ENCODE measurements at regions not wholly inside any gene's neighbourhood (a gene's known extent, or its start where the extent isn't known, plus 50 kb on each side); places are given as distances from the start of the nearest gene placed in this dataset.

GRCh38 chr6:163991321-163991720 is 576.8 kb downstream of the QKI start:
- no peak for DNase-seq (ENCODE audit: extremely low spot score)
- ChIA-PET CTCF (interaction anchor here (0.9 kb wide), 1 partner anchor 9 kb away, joined by 3 read pairs; no protein-coding TSS in a partner anchor), POLR2A (no interaction called here)
- no peak for TF ChIP-seq CTCF (IDR thresholded peaks at IDR 0.05; ENCODE audit: control extremely low read depth, extremely low read depth, low read depth, missing control alignments)

- ChIA-PET CTCF (no interaction called here), POLR2A (no interaction called here)
- no peak for DNase-seq (ENCODE audit: extremely low spot score)
- no peak for TF ChIP-seq CTCF (IDR thresholded peaks at IDR 0.05; ENCODE audit: control extremely low read depth, extremely low read depth, low read depth, missing control alignments)
Observed at GRCh38 chr6:163986313-163986712, 571.8 kb downstream of the QKI start.

DNA sequence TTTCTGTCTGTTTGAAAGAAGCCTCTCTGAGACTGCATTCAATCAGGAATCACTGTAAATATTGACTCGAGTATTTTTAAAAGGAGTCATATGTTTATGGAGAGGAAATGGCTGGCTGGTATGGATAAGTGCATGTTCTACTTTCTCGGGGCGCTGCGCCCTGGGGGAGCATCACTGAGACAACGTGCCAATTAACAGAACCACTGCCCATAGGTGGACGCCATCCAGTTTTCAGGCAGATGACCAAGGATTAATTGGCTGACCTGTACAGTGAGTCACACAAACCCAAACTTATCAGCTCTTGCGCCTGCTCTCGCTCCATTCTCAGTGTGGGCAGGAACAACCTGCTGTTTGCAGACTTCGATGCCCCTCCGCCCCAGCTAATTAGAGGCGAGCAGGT is 571.2 kb downstream of the QKI start:
- CTCF ChIA-PET = no interaction called here
- TF ChIP-seq CTCF (IDR thresholded peaks at IDR 0.05; ENCODE audit: control extremely low read depth, extremely low read depth, low read depth, missing control alignments) = no peak

GRCh38 chr6:163985040-163985439 is 570.5 kb downstream of the QKI start:
- no peak for TF ChIP-seq CTCF (IDR thresholded peaks at IDR 0.05; ENCODE audit: control extremely low read depth, extremely low read depth, low read depth, missing control alignments)
- ChIA-PET POLR2A (no interaction called here), CTCF (no interaction called here)
- DNase-seq (ENCODE audit: extremely low spot score) = no peak

More for the DNA sequence above, 571.2 kb downstream of the QKI start:
- DNase-seq (ENCODE audit: extremely low spot score) = no peak
- POLR2A ChIA-PET = no interaction called here

DNA sequence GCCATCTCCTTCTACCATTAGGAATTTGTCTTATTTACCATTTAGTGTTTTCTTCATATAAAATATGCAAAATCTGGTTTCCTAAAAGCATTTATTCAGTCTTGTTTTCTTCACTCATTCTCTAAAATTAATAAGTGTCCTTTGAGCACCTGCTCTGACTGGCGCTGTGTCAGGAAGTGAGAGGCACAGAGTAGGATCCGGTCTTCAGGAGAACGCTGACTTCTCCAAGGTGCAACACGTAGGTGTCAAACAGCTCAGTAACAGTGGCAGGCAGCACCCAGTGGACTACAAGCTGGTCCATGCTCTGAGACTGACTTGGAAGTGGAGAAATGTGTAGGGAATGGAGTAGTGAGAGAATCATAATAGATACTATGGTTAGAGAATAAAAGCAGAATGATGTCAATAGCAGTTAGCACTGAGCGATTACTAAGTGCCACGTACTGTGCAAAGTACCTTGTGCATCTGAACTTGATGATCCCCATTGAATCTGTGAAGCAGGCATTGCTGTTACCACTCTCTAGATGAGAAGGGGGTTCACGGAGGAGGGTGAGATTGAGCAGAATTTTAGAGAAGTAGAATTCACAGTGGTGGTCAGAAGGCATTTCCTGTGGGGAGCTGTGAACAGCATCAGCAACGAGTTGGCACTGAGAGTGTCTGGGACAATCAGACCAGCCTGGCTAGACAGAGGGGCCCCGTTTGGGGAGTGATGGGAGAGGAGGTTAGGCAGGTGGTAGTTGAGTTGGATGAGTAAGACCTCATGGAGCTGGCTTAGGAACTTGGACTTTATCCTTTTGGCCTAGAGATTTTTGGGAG is 569.8 kb downstream of the QKI start:
- ChIA-PET CTCF (no interaction called here), POLR2A (no interaction called here)
- no peak for DNase-seq (ENCODE audit: extremely low spot score)
- no peak for TF ChIP-seq CTCF (IDR thresholded peaks at IDR 0.05; ENCODE audit: control extremely low read depth, extremely low read depth, low read depth, missing control alignments)

DNA sequence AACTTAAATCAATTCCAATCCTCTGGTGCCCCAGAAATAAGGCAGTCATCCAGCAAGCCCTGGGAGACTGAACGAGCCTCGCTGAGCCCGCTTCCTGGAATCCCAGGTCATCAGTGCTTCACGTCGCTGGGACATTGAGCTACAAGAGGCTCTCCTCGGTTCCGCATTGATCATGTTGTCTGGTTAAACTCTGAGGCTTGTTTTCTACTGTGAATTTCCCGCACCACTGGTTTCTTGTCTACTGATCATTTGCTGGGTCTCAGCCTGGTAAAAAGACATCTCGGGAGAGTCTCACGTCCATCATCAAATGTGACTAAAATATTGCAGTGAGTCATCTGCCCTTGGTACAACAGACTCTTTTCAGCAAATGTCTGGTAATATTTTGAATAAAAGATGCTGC is 569.2 kb downstream of the QKI start:
- DNase-seq (ENCODE audit: extremely low spot score) = no peak
- ChIA-PET CTCF (no interaction called here), POLR2A (no interaction called here)
- TF ChIP-seq CTCF (IDR thresholded peaks at IDR 0.05; ENCODE audit: control extremely low read depth, extremely low read depth, low read depth, missing control alignments) = no peak

Measured in GM10248 (cell line).